GM23338 (cell line): ENCODE measurements at regions not wholly inside any gene's neighbourhood (a gene's known extent, or its start where the extent isn't known, plus 50 kb on each side); places are given as distances from the start of the nearest gene placed in this dataset.

Experiments
- ATAC-seq: fragments of 200-7000 bp; cut with Tn5 transposase; 3 replicates; pipeline ENCODE4 v1.9.1; 2020
- DNase-seq: peaks from one replicate; pipeline ENCODE4 v3.0.0-alpha.2; 2015; ENCODE audit warnings: low spot score
- H2AFZ ChIP-seq: fragments of 200-600 bp; sonication (generic); 2 replicates; pipeline ENCODE4 v1.8.0; 2016; ENCODE audit warnings: antibody characterized with exemption, mild to moderate bottlenecking, moderate library complexity
- H3F3A ChIP-seq: fragments of 200-600 bp; sonication (generic); replicated peaks from 2 replicates; pipeline ENCODE4 v1.8.0; 2017; ENCODE audit warnings: antibody characterized with exemption, mixed run types, low read depth
- H3K27ac ChIP-seq: fragments of 200-600 bp; sonication (generic); 2 replicates; pipeline ENCODE4 v1.6.1; 2016; ENCODE audit warnings: low read depth
- H3K27me3 ChIP-seq: fragments of 200-600 bp; sonication (generic); 2 replicates; pipeline ENCODE4 v1.8.0; 2016; ENCODE audit warnings: mild to moderate bottlenecking, mixed run types, moderate library complexity; ENCODE audit not compliant: insufficient read depth
- H3K36me3 ChIP-seq: fragments of 200-600 bp; sonication (generic); 2 replicates; pipeline ENCODE4 v1.8.0; 2016; ENCODE audit warnings: mild to moderate bottlenecking; ENCODE audit not compliant: insufficient read depth
- H3K4me1 ChIP-seq: fragments of 200-600 bp; sonication (generic); 2 replicates; pipeline ENCODE4 v1.8.0; 2016; ENCODE audit warnings: mild to moderate bottlenecking, moderate library complexity; ENCODE audit not compliant: insufficient read depth
- H3K4me2 ChIP-seq: fragments of 200-600 bp; sonication (generic); 2 replicates; pipeline ENCODE4 v1.7.1; 2017; ENCODE audit warnings: mixed run types
- H3K4me3 ChIP-seq: fragments of 200-600 bp; sonication (generic); 2 replicates; pipeline ENCODE4 v1.6.1; 2016; ENCODE audit warnings: mixed run types
- H3K79me2 ChIP-seq: fragments of 200-600 bp; sonication (generic); replicated peaks from 2 replicates; pipeline ENCODE4 v1.8.0; 2017; ENCODE audit warnings: mild to moderate bottlenecking; ENCODE audit not compliant: insufficient read depth
- H3K9me2 ChIP-seq: fragments of 200-600 bp; sonication (generic); 2 replicates; pipeline ENCODE4 v1.8.0; 2017; ENCODE audit not compliant: insufficient read depth
- H4K20me1 ChIP-seq: fragments of 200-600 bp; sonication (generic); replicated peaks from 2 replicates; pipeline ENCODE4 v1.8.0; 2017; ENCODE audit warnings: mild to moderate bottlenecking; ENCODE audit not compliant: insufficient read depth
- H3K27ac Mint-ChIP-seq: 2 replicates; pipeline ENCODE4 v1.8.0; 2020; ENCODE audit warnings: inconsistent platforms, mild to moderate bottlenecking, moderate library complexity, mixed read lengths
- H3K27me3 Mint-ChIP-seq: 3 replicates; pipeline ENCODE4 v1.8.0; 2022; ENCODE audit warnings: low read depth, mild to moderate bottlenecking, moderate library complexity, mixed read lengths, inconsistent platforms; ENCODE audit not compliant: insufficient read depth, poor library complexity
- H3K36me3 Mint-ChIP-seq: 3 replicates; pipeline ENCODE4 v1.8.0; 2021; ENCODE audit warnings: low read depth, mild to moderate bottlenecking, inconsistent platforms, moderate library complexity, mixed read lengths
- H3K4me1 Mint-ChIP-seq: 3 replicates; pipeline ENCODE4 v1.8.0; 2020; ENCODE audit warnings: mild to moderate bottlenecking, inconsistent platforms, mixed read lengths
- H3K4me3 Mint-ChIP-seq: 3 replicates; pipeline ENCODE4 v1.8.0; 2021; ENCODE audit warnings: moderate library complexity, mild to moderate bottlenecking, inconsistent platforms, mixed read lengths
- H3K9me3 Mint-ChIP-seq: 3 replicates; pipeline ENCODE4 v1.8.0; 2020; ENCODE audit warnings: moderate library complexity, mild to moderate bottlenecking, inconsistent platforms, mixed read lengths
- JUNB ChIP-seq: IDR thresholded peaks from one replicate; pipeline ENCODE4 v1.6.1; 2016; ENCODE audit warnings: antibody characterized with exemption; ENCODE audit not compliant: unreplicated experiment
- POLR2AphosphoS5 ChIP-seq: IDR thresholded peaks from 2 replicates; pipeline ENCODE4 v1.6.1; 2016; ENCODE audit warnings: antibody characterized with exemption, low read depth
- REST ChIP-seq: IDR thresholded peaks from one replicate; pipeline ENCODE4 v1.6.1; 2018; ENCODE audit warnings: antibody characterized with exemption; ENCODE audit not compliant: unreplicated experiment
- STAT1 ChIP-seq: IDR thresholded peaks from one replicate; pipeline ENCODE4 v1.6.1; 2016; ENCODE audit warnings: antibody characterized with exemption; ENCODE audit not compliant: unreplicated experiment
- ZNF114 ChIP-seq: fragments of 250-450 bp; sonication (Bioruptor Pico); IDR thresholded peaks from 2 replicates; pipeline ENCODE4 v1.5.0; 2020; ENCODE audit warnings: mild to moderate bottlenecking, moderate library complexity
- ZNF331 ChIP-seq: fragments of 250-450 bp; sonication (Bioruptor Pico); IDR thresholded peaks from 2 replicates; pipeline ENCODE4 v1.5.0; 2020; ENCODE audit warnings: low read depth, mild to moderate bottlenecking, moderate library complexity
- TF ChIP-seq, protein P1 (sequence below), 2 experiments: fragments of 200-600 bp in 1 of 2; sonication (generic) in 1 of 2; conservative IDR thresholded peaks; 2 replicates each; pipeline versions ENCODE4 v1.5.1 to v1.6.1; 2016 to 2017; ENCODE audit warnings: antibody characterized with exemption in 2 of 2, low read depth in 2 of 2, mild to moderate bottlenecking in 2 of 2, moderate library complexity in 1 of 2

DNA sequence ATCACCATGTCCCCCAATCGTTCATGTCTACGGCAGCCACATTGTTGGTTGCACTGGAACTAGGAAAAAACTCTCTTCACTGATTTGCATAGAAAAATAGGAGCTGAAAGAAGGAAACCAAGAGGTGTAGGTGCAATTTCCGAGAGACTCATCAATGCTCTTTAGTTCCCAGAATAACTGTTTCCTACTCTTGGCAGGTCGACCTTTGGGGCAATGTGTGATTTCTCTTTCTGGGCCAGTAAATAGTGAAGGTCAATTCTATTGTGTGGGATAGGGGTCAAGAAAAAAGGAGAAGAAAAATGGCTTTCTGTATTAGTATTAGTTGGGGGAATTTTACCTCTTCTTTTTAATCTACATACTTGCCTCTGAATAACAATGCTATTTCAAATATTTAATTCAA, 55.9 kb upstream of the PDE5A start:
- Histone ChIP-seq H3K4me1 (peaks cover 11% of the 10 kb centered on the region; the same call in 1 of the 2 replicates), H3K36me3 (no peaks in the 10 kb centered on the region), H3K4me2 (no peak overlapping the region), H3K4me3 (no peak overlapping the region), H3K9me2 (no peaks in the 10 kb centered on the region), H3F3A (no peaks in the 10 kb centered on the region), H3K27me3 (no peaks in the 10 kb centered on the region), H2AFZ (no peak overlapping the region; the same call in 1 of the 2 replicates), H3K79me2 (no peaks in the 10 kb centered on the region), H3K27ac (no peak overlapping the region), H4K20me1 (no peaks in the 10 kb centered on the region)
- Mint-ChIP-seq H3K4me1 (peaks cover 12% of the 10 kb centered on the region), H3K27ac (no peak overlapping the region), H3K36me3 (peaks cover 3% of the 10 kb centered on the region; the same call in 1 of the 3 replicates), H3K4me3 (no peak overlapping the region), H3K9me3 (peaks cover 3% of the 10 kb centered on the region; the same call in 1 of the 3 replicates), H3K27me3 (no peaks in the 10 kb centered on the region)
- ATAC-seq (no peak), DNase-seq (no peak)
- TF ChIP-seq ZNF331 (CRISPR knock-in tag): no peak
- no peak for TF ChIP-seq REST
- no peak for TF ChIP-seq STAT1
- TF ChIP-seq POLR2AphosphoS5: no peak
- TF ChIP-seq, protein P1, sequence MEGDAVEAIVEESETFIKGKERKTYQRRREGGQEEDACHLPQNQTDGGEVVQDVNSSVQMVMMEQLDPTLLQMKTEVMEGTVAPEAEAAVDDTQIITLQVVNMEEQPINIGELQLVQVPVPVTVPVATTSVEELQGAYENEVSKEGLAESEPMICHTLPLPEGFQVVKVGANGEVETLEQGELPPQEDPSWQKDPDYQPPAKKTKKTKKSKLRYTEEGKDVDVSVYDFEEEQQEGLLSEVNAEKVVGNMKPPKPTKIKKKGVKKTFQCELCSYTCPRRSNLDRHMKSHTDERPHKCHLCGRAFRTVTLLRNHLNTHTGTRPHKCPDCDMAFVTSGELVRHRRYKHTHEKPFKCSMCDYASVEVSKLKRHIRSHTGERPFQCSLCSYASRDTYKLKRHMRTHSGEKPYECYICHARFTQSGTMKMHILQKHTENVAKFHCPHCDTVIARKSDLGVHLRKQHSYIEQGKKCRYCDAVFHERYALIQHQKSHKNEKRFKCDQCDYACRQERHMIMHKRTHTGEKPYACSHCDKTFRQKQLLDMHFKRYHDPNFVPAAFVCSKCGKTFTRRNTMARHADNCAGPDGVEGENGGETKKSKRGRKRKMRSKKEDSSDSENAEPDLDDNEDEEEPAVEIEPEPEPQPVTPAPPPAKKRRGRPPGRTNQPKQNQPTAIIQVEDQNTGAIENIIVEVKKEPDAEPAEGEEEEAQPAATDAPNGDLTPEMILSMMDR (conservative IDR thresholded peaks at IDR 0.05; ENCODE audit: low read depth in 2 of 2): no peak

- Histone ChIP-seq H3K4me2 (no peak overlapping the region), H3K36me3 (no peaks in the 10 kb centered on the region), H3K79me2 (no peaks in the 10 kb centered on the region), H3K4me3 (no peak overlapping the region), H4K20me1 (no peaks in the 10 kb centered on the region), H3K27ac (no peak overlapping the region), H3K27me3 (no peaks in the 10 kb centered on the region), H3K9me2 (no peaks in the 10 kb centered on the region), H2AFZ (no peak overlapping the region), H3K4me1 (peaks cover 11% of the 10 kb centered on the region; the same call in 1 of the 2 replicates), H3F3A (no peaks in the 10 kb centered on the region)
- peaks cover 3% of the 10 kb centered on the region; the same call in 1 of the 3 replicates for H3K36me3 Mint-ChIP-seq
- peaks cover 12% of the 10 kb centered on the region for H3K4me1 Mint-ChIP-seq
- no peaks in the 10 kb centered on the region for H3K27me3 Mint-ChIP-seq
- H3K4me3 Mint-ChIP-seq: no peak overlapping the region
- H3K27ac Mint-ChIP-seq: no peak overlapping the region
- peaks cover 3% of the 10 kb centered on the region; the same call in 1 of the 3 replicates for H3K9me3 Mint-ChIP-seq
- no peak for ATAC-seq
- no peak for DNase-seq
- no peak for TF ChIP-seq REST
- no peak for TF ChIP-seq POLR2AphosphoS5
- no peak for TF ChIP-seq STAT1
- TF ChIP-seq ZNF331 (CRISPR knock-in tag): no peak
- no peak for TF ChIP-seq ZNF114
- TF ChIP-seq JUNB: no peak
These were observed 54.9 kb upstream of the PDE5A start for GRCh38 chr4:119683518-119683917.
